ENCODE measurements at regions not wholly inside any gene's neighbourhood (a gene's known extent, or its start where the extent isn't known, plus 50 kb on each side); places are given as distances from the start of the nearest gene placed in this dataset.

- no peak for DNase-seq (ENCODE audit: low read depth, low spot score)
Observed at GRCh38 chr16:73322856-73323255, 274.9 kb upstream of the ZFHX3 start.

- no peak for DNase-seq (ENCODE audit: low read depth, low spot score)
Observed at GRCh38 chr16:73321853-73322252, 273.9 kb upstream of the ZFHX3 start.

GRCh38 chr16:73319737-73320136, 271.8 kb upstream of the ZFHX3 start:
- no peak for DNase-seq (ENCODE audit: low read depth, low spot score)

GRCh38 chr16:73319261-73319660, 271.3 kb upstream of the ZFHX3 start:
- DNase-seq (ENCODE audit: low read depth, low spot score) = no peak

GRCh38 chr16:73317321-73317857, 269.5 kb upstream of the ZFHX3 start:
- DNase-seq (ENCODE audit: low read depth, low spot score) = no peak

- DNase-seq (ENCODE audit: low read depth, low spot score) = no peak
Observed at GRCh38 chr16:73315645-73316044, 267.7 kb upstream of the ZFHX3 start.

- DNase-seq (ENCODE audit: low read depth, low spot score) = no peak
Observed at GRCh38 chr16:73313950-73314349, 266.0 kb upstream of the ZFHX3 start.

GRCh38 chr16:73311857-73312723, 264.2 kb upstream of the ZFHX3 start:
- DNase-seq (ENCODE audit: low read depth, low spot score) = no peak

- no peak for DNase-seq (ENCODE audit: low read depth, low spot score)
Observed at GRCh38 chr16:73308771-73309170, 260.8 kb upstream of the ZFHX3 start.

GRCh38 chr16:73306901-73307413, 259.0 kb upstream of the ZFHX3 start:
- DNase-seq (ENCODE audit: low read depth, low spot score) = no peak

GRCh38 chr16:73304008-73304774, 256.3 kb upstream of the ZFHX3 start:
- no peak for DNase-seq (ENCODE audit: low read depth, low spot score)

GRCh38 chr16:73302942-73303341, 255.0 kb upstream of the ZFHX3 start:
- no peak for DNase-seq (ENCODE audit: low read depth, low spot score)

GRCh38 chr16:73301984-73302383, 254.1 kb upstream of the ZFHX3 start:
- DNase-seq (ENCODE audit: low read depth, low spot score) = no peak

GRCh38 chr16:73299346-73299745, 251.4 kb upstream of the ZFHX3 start:
- DNase-seq (ENCODE audit: low read depth, low spot score) = no peak

- no peak for DNase-seq (ENCODE audit: low read depth, low spot score)
Observed at GRCh38 chr16:73298562-73298961, 250.6 kb upstream of the ZFHX3 start.

GRCh38 chr16:73290258-73290657, 242.3 kb upstream of the ZFHX3 start:
- DNase-seq (ENCODE audit: low read depth, low spot score) = no peak

GRCh38 chr16:73289232-73289631, 241.3 kb upstream of the ZFHX3 start:
- DNase-seq (ENCODE audit: low read depth, low spot score) = no peak

GRCh38 chr16:73288520-73288919, 240.6 kb upstream of the ZFHX3 start:
- DNase-seq (ENCODE audit: low read depth, low spot score) = no peak

- no peak for DNase-seq (ENCODE audit: low read depth, low spot score)
Observed at GRCh38 chr16:73287859-73288405, 240.0 kb upstream of the ZFHX3 start.

GRCh38 chr16:73286346-73287267, 238.7 kb upstream of the ZFHX3 start:
- DNase-seq (ENCODE audit: low read depth, low spot score) = no peak
